Glutamatergic neuron (in vitro differentiated cells): ENCODE measurements at regions not wholly inside any gene's neighbourhood (a gene's known extent, or its start where the extent isn't known, plus 50 kb on each side); places are given as distances from the start of the nearest gene placed in this dataset.

Source experiments
- DNase-seq: peaks from one replicate; pipeline ENCODE4 v3.0.0; 2022
- H3K27ac Mint-ChIP-seq: one replicate; pipeline ENCODE4 v1.8.0; 2020; ENCODE audit warnings: mild to moderate bottlenecking, mixed read lengths, inconsistent platforms; ENCODE audit not compliant: unreplicated experiment
- H3K27me3 Mint-ChIP-seq: one replicate; pipeline ENCODE4 v1.8.0; 2020; ENCODE audit warnings: mild to moderate bottlenecking, moderate library complexity, mixed read lengths, inconsistent platforms; ENCODE audit not compliant: unreplicated experiment
- H3K36me3 Mint-ChIP-seq: one replicate; pipeline ENCODE4 v1.8.0; 2020; ENCODE audit warnings: mild to moderate bottlenecking, mixed read lengths, inconsistent platforms; ENCODE audit not compliant: unreplicated experiment
- H3K4me1 Mint-ChIP-seq: one replicate; pipeline ENCODE4 v1.8.0; 2020; ENCODE audit warnings: mild to moderate bottlenecking, low read depth, mixed read lengths, inconsistent platforms; ENCODE audit not compliant: unreplicated experiment
- H3K4me3 Mint-ChIP-seq: one replicate; pipeline ENCODE4 v1.8.0; 2020; ENCODE audit warnings: mild to moderate bottlenecking, mixed read lengths, inconsistent platforms; ENCODE audit not compliant: unreplicated experiment
- H3K9me3 Mint-ChIP-seq: one replicate; pipeline ENCODE4 v1.8.0; 2020; ENCODE audit warnings: mild to moderate bottlenecking, moderate library complexity, mixed read lengths, inconsistent platforms; ENCODE audit not compliant: unreplicated experiment
- TF ChIP-seq, protein P1 (sequence below): fragments of 200-600 bp; sonication (generic); IDR thresholded peaks from one replicate; pipeline ENCODE4 v1.5.0; 2021; ENCODE audit not compliant: partially characterized antibody, unreplicated experiment

DNA sequence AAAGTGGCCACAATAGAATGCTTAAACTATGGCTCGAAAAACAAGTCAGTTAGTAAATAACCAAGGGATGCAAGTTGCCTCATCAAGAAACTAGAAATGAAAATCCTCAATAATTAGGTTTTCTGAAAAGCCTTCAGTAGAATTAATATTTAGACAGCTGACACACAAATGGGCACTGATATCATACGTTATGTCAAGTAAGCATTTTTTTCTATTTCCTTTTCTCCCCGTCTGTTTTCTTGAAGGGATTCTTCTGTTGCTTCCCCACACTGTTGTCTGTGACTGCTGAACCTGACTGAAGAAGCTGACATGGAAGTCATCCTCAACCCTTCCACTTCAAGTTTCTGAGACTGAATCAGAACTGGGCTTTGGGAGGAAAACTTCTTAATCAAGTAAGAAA is 151.8 kb upstream of the CADM2 start:
- no peak for DNase-seq
- H3K27me3 Mint-ChIP-seq = no peaks in the 10 kb centered on the region
- H3K9me3 Mint-ChIP-seq = no peaks in the 10 kb centered on the region
- no peaks in the 10 kb centered on the region for H3K36me3 Mint-ChIP-seq
- H3K4me3 Mint-ChIP-seq = no peak overlapping the region
- TF ChIP-seq, protein P1, sequence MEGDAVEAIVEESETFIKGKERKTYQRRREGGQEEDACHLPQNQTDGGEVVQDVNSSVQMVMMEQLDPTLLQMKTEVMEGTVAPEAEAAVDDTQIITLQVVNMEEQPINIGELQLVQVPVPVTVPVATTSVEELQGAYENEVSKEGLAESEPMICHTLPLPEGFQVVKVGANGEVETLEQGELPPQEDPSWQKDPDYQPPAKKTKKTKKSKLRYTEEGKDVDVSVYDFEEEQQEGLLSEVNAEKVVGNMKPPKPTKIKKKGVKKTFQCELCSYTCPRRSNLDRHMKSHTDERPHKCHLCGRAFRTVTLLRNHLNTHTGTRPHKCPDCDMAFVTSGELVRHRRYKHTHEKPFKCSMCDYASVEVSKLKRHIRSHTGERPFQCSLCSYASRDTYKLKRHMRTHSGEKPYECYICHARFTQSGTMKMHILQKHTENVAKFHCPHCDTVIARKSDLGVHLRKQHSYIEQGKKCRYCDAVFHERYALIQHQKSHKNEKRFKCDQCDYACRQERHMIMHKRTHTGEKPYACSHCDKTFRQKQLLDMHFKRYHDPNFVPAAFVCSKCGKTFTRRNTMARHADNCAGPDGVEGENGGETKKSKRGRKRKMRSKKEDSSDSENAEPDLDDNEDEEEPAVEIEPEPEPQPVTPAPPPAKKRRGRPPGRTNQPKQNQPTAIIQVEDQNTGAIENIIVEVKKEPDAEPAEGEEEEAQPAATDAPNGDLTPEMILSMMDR = no peak
- no peak overlapping the region for H3K27ac Mint-ChIP-seq
- no peaks in the 10 kb centered on the region for H3K4me1 Mint-ChIP-seq

DNA sequence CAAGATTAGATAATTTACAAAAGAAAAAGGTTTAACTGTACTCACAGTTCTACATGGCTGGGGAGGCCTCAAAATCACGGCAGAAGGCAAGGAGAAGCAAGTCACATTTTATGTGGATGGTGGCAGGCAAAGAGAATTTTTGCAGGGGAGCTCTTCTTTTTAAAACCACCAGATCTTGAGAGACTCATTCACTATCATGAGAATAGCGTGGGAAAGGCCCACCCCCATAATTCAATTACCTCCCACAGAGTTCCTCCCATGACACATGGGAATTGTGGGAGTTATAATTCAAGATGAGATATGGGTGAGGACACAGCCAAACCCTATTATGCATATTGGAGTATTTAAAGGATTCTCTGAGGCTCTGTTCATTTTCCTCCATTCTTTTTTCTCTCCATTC is 138.7 kb upstream of the CADM2 start:
- H3K27me3 Mint-ChIP-seq = no peaks in the 10 kb centered on the region
- no peak overlapping the region for H3K27ac Mint-ChIP-seq
- H3K36me3 Mint-ChIP-seq = no peaks in the 10 kb centered on the region
- no peak overlapping the region for H3K4me3 Mint-ChIP-seq
- H3K4me1 Mint-ChIP-seq = no peaks in the 10 kb centered on the region
- no peaks in the 10 kb centered on the region for H3K9me3 Mint-ChIP-seq
- DNase-seq = no peak
- TF ChIP-seq, protein P1 = no peak

DNA sequence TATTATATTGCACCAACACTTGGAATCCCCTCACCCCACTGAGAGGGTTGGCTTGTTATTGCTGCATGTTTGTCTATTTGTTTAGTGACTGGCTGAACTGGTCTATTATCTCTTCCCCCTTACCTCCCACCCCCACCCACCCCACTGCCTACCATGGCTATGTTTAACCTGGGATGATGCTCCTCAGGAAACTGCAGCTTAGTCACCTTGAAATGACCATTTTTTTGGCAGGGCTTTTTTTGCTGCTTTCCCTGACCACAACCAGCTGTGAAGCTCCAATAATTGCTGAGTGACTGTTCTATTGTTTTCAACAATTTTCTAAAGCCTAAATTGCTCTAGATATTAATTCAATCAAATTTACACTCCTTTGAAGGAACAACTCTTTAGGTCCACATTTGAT is 137.9 kb upstream of the CADM2 start:
- no peaks in the 10 kb centered on the region for H3K4me1 Mint-ChIP-seq
- H3K27ac Mint-ChIP-seq = no peak overlapping the region
- H3K36me3 Mint-ChIP-seq = no peaks in the 10 kb centered on the region
- H3K9me3 Mint-ChIP-seq = no peaks in the 10 kb centered on the region
- H3K27me3 Mint-ChIP-seq = no peaks in the 10 kb centered on the region
- no peak for DNase-seq
- TF ChIP-seq, protein P1 = no peak
- no peak overlapping the region for H3K4me3 Mint-ChIP-seq

DNA sequence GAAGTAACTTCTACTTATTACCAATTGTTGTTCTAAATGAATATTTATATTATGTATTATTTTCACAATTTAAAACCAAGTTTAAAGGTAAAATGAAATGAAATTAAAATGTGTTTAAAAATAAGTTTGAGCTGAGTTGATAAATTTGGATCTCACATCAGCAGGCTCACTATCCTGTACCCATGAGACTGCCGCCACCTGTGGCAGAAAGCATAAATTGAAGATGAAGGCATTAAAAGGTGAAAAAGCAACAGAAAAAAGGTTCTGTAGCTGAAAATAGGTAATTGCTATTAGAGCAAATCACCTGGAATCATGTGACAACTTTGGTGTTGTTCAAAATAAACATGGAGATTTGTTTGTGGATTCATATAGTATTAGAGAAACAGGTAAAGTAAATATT is 133.0 kb upstream of the CADM2 start:
- Mint-ChIP-seq H3K4me3 (no peak overlapping the region), H3K36me3 (no peaks in the 10 kb centered on the region), H3K27me3 (no peaks in the 10 kb centered on the region), H3K27ac (no peak overlapping the region), H3K4me1 (no peaks in the 10 kb centered on the region), H3K9me3 (no peaks in the 10 kb centered on the region)
- no peak for DNase-seq
- TF ChIP-seq, protein P1 = no peak

DNA sequence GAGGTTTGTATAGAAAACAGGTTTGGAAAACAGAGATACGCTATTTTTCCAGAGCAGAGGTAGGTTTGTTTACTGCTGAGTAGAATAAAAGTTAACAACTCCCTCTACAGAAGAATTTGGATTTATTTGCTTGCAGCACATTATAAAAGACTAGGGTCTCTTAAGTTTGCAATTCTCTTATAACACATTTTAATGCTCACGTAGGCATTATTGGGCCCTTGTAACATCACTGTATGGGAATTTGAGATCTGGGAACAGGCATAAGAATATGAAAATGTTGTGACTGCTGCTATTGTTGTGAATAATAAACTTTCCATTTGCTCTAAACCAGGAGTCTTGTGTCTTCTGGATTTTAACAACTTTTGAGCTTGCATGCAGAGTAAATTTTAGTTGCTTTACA is 128.3 kb upstream of the CADM2 start:
- H3K4me3 Mint-ChIP-seq = no peak overlapping the region
- DNase-seq = no peak
- no peaks in the 10 kb centered on the region for H3K27me3 Mint-ChIP-seq
- TF ChIP-seq, protein P1 = no peak
- H3K9me3 Mint-ChIP-seq = peaks cover 1% of the 10 kb centered on the region
- H3K27ac Mint-ChIP-seq = no peak overlapping the region
- peaks cover 6% of the 10 kb centered on the region for H3K36me3 Mint-ChIP-seq
- no peaks in the 10 kb centered on the region for H3K4me1 Mint-ChIP-seq
